Fibroblast of the aortic adventitia (primary cell): ENCODE measurements at regions not wholly inside any gene's neighbourhood (a gene's known extent, or its start where the extent isn't known, plus 50 kb on each side); places are given as distances from the start of the nearest gene placed in this dataset.
A peak's percentile ranks its signal among the peaks of the same experiment; 100 is the strongest.
"Not testable (repeated sequence)": the region's sequence is repeated elsewhere in the genome, so short reads cannot be mapped to it uniquely, and the experiment has no call there.

Experiments
- DNase-seq: peaks from one replicate; pipeline ENCODE4 v3.0.0-alpha.2; 2010; ENCODE audit warnings: low read depth
- H3K4me3 ChIP-seq: 2 replicates; pipeline ENCODE4 v1.5.1; 2011; ENCODE audit warnings: low read depth, mild to moderate bottlenecking, control low read depth, low read length, moderate library complexity
- CTCF ChIP-seq: IDR thresholded peaks from 2 replicates; pipeline ENCODE4 v1.5.1; 2011; ENCODE audit warnings: mild to moderate bottlenecking, low read length, control low read depth, inconsistent platforms; ENCODE audit not compliant: insufficient read depth

GRCh38 chr14:26655128-26655527 lies 57.3 kb upstream of the NOVA1 start:
- TF ChIP-seq CTCF = no peak
- DNase-seq = no peak
- no peak overlapping the region for H3K4me3 ChIP-seq

GRCh38 chr14:26663506-26663905 lies 65.7 kb upstream of the NOVA1 start:
- no peak for TF ChIP-seq CTCF
- no peak overlapping the region for H3K4me3 ChIP-seq
- no peak for DNase-seq

- DNase-seq, H3K4me3 ChIP-seq: not testable (repeated sequence)
Observed at GRCh38 chr14:26678732-26679420, 81.0 kb upstream of the NOVA1 start.

- no peak for TF ChIP-seq CTCF
- DNase-seq = no peak
- no peak overlapping the region for H3K4me3 ChIP-seq
Observed at GRCh38 chr14:26685401-26685800, 87.6 kb upstream of the NOVA1 start.

GRCh38 chr14:26687301-26687837 lies 89.5 kb upstream of the NOVA1 start:
- TF ChIP-seq CTCF = no peak
- no peak overlapping the region for H3K4me3 ChIP-seq
- DNase-seq = no peak

- DNase-seq = no peak
- TF ChIP-seq CTCF = no peak
- no peak overlapping the region for H3K4me3 ChIP-seq
Observed at GRCh38 chr14:26694521-26694920, 96.7 kb upstream of the NOVA1 start.

GRCh38 chr14:26702721-26703230 lies 104.9 kb upstream of the NOVA1 start:
- peak; percentile 17 for DNase-seq
- no peak for TF ChIP-seq CTCF
- H3K4me3 ChIP-seq = no peak overlapping the region
